Muscle layer of colon (tissue), 2 donors: ENCODE measurements at regions not wholly inside any gene's neighbourhood (a gene's known extent, or its start where the extent isn't known, plus 50 kb on each side); places are given as distances from the start of the nearest gene placed in this dataset.

ENCODE experiments used
- H3K27ac ChIP-seq: one replicate; pipeline ENCODE4 v1.7.0; 2013; ENCODE audit warnings: low read depth, mild to moderate bottlenecking, low read length, moderate library complexity
- H3K27me3 ChIP-seq, 2 donors: one replicate each; pipeline ENCODE4 v1.7.0; 2013; ENCODE audit warnings: low read length in 2 of 2, mild to moderate bottlenecking in 2 of 2; ENCODE audit not compliant: insufficient read depth in 2 of 2, control insufficient read depth in 1 of 2
- H3K36me3 ChIP-seq: one replicate; pipeline ENCODE4 v1.7.0; 2013; ENCODE audit warnings: mild to moderate bottlenecking, low read length; ENCODE audit not compliant: insufficient read depth
- H3K4me1 ChIP-seq: one replicate; pipeline ENCODE4 v1.7.0; 2013; ENCODE audit warnings: mild to moderate bottlenecking, low read length; ENCODE audit not compliant: insufficient read depth
- H3K4me3 ChIP-seq, 2 donors: one replicate each; pipeline ENCODE4 v1.7.0; 2013; ENCODE audit warnings: low read length in 2 of 2, low read depth in 1 of 2, mild to moderate bottlenecking in 1 of 2, moderate library complexity in 1 of 2
- H3K9ac ChIP-seq: one replicate; pipeline ENCODE4 v1.7.0; 2013; ENCODE audit warnings: low read length
- H3K9me3 ChIP-seq: one replicate; pipeline ENCODE4 v1.7.0; 2013; ENCODE audit warnings: mild to moderate bottlenecking, low read length
- donor health status: abdominal sarcoma.
- donor health status: Adenocarcinoma of cecum.

DNA sequence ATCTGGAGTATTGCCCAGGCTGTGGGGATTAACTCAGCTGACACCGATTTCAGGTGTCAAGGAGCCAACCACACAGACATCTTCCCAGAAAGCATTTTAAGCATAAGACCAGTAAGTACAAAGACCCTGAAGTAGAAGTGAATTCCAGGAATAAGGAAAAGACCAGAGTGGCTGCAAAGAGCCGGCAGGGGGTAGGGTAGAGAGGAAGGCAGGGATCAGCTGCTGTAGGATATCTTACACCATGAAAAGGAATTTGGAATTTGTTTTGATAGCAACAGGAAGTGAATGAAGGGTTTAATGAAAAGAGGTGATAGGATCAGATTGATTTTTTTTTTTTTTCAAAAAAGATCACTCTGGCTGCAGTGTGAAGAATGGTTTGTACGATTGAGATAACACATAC lies 113.6 kb upstream of the PPARGC1A start:
- Histone ChIP-seq H3K27me3 (no peaks in the 10 kb centered on the region), H3K36me3 (no peaks in the 10 kb centered on the region), H3K4me3 (no peak overlapping the region), H3K27ac (no peak overlapping the region), H3K4me1 (no peaks in the 10 kb centered on the region), H3K9me3 (no peaks in the 10 kb centered on the region), H3K9ac (no peak overlapping the region)

DNA sequence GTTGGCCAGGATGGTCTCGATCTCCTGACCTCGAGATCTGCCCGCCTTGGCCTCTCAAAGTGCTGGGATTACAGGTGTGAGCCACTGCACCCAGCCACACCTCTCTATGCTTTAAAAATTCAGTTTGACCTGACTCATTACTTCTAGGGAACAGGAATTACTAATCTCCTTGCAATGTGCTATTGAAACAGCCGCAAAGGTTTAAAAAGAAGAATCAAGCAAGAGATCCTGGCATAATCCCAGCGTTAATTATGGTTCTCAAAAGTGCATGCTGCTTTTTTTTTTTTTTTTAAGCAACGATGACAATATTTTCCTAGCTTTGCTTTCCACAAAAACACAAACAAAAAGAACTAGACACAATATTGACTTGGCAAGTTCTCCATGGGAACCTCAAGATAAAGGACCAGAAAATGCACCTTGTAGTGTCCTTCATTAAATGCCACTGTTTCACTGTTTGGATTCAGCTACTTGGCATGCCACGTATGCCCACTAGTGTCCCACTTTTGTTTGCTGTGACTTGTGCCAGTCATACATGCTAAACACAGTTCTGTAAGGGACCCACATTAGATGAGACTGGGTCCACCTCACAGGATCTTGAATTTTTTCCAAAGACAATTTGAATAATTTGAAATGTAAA lies 112.6 kb upstream of the PPARGC1A start:
- no peak overlapping the region for H3K9ac ChIP-seq
- no peak overlapping the region for H3K4me3 ChIP-seq
- H3K9me3 ChIP-seq, result no peaks in the 10 kb centered on the region
- H3K36me3 ChIP-seq, result no peaks in the 10 kb centered on the region
- H3K27me3 ChIP-seq, result no peaks in the 10 kb centered on the region
- no peaks in the 10 kb centered on the region for H3K4me1 ChIP-seq
- no peak overlapping the region for H3K27ac ChIP-seq

DNA sequence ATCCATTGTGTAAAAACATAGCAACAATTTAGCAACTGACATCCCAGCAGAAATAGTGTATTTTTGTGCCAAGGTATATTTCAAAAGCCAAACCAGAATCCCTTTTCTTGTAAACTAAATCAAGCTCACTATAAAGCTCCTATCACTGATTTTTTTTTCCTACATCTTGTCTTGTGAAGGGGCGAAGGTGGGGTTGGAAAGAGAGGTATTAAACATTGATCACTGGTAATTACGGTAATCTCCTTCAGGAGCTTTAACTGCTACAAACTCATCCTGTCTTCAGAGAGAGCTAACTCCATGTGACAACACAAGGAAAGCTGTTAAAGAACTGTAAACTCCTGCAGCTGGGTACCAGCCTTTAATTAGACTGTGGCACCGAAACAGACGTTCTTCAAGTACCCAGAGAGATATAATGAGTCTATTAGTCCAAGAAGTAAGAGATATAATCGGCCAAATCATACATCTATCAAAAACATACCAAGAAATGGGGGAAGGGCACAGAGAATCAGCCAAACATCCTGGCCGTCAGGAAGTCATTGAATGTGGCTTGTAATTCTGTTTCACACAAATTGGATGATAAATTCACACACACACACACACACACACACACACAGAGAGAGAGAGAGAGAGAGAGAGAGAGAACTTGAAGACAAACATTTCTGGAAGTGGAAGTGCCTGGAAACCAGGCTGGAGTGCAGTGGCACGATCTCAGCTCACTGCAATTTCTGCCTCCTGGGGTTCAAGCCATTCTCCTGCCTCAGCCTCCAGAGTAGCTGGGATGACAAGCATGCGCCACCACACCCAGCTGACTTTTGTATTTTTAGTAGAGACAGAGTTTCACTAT lies 111.9 kb upstream of the PPARGC1A start:
- Histone ChIP-seq H3K9ac (no peak overlapping the region), H3K36me3 (no peaks in the 10 kb centered on the region), H3K27ac (no peak overlapping the region), H3K27me3 (no peaks in the 10 kb centered on the region), H3K4me1 (no peaks in the 10 kb centered on the region), H3K4me3 (no peak overlapping the region), H3K9me3 (no peaks in the 10 kb centered on the region)

DNA sequence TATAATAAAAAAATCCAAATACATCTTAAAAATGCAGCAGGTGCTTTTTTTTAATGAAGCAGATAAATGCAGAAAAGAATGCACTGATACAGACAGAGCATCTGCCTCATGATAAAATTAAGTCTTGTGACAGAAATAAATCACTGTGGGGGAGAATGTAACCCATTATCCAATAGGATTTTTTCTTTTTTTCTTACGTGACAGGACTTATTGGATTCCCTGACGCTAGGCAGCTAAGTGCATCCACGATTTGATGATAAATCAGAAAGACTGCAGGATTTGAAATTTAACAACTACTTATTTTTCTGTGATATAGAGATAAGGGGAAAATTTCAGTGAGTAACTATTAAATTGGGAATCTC lies 110.6 kb upstream of the PPARGC1A start:
- Histone ChIP-seq H3K36me3 (no peaks in the 10 kb centered on the region), H3K27me3 (no peaks in the 10 kb centered on the region), H3K9ac (no peak overlapping the region), H3K4me1 (no peaks in the 10 kb centered on the region), H3K27ac (no peak overlapping the region), H3K4me3 (no peak overlapping the region), H3K9me3 (no peaks in the 10 kb centered on the region)

DNA sequence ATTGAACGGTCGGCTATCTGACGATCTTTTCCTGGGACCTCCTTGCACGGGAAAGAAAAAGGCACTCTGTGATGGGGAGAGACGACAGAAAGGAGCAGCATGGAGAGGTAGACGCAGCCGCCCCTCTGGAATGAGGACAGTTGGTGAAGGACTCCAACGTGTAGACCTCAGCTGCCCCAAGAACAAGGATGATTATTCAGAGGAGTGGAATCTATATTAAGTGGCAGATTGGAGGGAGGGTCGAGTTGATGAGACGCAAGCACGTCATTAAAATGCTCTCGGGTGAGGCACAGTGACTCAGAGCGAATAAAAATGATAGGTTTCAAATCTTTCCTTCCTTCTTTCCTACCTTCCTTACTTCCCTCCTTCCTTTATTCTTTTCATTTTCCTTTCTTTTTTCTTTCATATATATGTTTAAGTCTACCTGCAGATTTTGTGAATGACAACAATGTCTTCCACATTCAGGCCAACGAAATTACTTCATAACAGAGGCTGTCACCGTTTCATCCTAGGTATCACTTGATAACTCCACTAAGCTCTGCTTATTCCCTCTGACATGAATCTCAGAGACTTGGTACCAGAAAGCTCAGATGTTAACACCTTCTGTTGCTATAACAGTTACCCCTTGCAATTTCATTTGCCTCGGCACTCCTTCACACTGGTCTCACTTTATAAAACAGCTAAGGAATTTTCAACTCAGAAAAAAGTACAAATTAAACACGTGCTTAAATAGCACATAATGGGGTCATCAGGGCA lies 110.0 kb upstream of the PPARGC1A start:
- Histone ChIP-seq H3K27me3 (no peaks in the 10 kb centered on the region), H3K27ac (no peak overlapping the region), H3K4me1 (no peaks in the 10 kb centered on the region), H3K9ac (no peak overlapping the region), H3K36me3 (no peaks in the 10 kb centered on the region), H3K9me3 (no peaks in the 10 kb centered on the region), H3K4me3 (no peak overlapping the region)

DNA sequence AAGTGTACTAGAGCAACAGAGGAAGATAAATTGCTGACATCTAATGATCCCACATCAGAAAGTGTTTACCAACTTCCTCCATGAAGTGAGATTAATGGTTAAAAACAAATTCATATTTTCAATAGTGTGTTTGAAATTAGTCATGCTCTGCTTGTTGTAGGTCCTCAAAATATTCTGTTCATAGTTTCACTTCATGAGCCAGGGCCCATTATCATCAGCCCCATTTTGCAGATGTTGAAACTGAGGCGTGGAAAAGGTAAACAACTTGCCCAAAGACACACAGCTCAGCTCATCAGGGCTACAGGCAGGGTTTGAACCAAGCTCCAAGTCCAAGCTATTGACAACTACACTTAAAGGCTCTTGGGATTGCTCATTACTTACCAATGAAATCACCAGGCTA lies 103.5 kb upstream of the PPARGC1A start:
- Histone ChIP-seq H3K27ac (no peak overlapping the region), H3K9ac (no peak overlapping the region), H3K4me1 (no peaks in the 10 kb centered on the region), H3K27me3 (no peaks in the 10 kb centered on the region), H3K36me3 (no peaks in the 10 kb centered on the region), H3K9me3 (no peaks in the 10 kb centered on the region), H3K4me3 (no peak overlapping the region)

DNA sequence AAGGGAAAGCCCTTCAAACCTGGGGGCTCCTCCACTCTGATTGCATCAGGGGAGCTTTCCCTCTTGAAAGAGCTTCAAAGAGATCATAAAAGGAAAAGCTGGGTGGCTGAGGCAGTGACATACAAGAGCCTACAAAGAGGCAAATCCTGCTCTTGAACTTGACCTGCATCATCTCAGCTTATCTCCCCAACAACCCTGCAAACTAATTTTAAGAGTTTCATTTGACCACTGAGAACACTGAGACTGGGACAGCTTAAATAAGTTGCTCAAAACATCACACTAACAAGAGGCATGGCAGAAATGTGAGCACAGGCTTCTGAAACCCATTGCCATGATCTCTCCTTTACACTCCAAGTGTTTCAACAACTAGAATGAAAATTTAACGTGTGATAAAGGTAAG lies 101.6 kb upstream of the PPARGC1A start:
- Histone ChIP-seq H3K4me1 (no peaks in the 10 kb centered on the region), H3K27me3 (no peaks in the 10 kb centered on the region), H3K4me3 (no peak overlapping the region), H3K27ac (no peak overlapping the region), H3K9ac (no peak overlapping the region), H3K36me3 (no peaks in the 10 kb centered on the region), H3K9me3 (no peaks in the 10 kb centered on the region)

DNA sequence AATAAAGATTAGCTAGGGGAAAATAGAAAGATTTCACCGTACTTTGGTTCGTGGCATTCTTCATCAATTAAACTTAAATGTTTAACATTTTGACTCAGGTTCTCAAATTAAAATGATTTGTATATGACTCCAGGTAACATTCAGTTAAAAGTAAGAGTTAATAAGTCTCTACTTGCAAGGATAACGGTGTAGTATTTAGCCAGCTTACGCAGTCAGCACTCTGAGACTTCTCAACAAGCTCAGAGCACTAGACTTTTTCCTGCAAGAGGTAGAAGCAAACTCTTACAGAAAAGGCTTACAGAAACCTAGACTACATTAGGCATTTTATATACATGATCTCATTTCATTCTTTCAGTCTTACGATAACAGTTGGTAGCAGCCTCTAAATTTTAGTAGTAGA lies 96.4 kb upstream of the PPARGC1A start:
- no peak overlapping the region for H3K27ac ChIP-seq
- H3K4me1 ChIP-seq, result no peaks in the 10 kb centered on the region
- no peak overlapping the region for H3K4me3 ChIP-seq
- no peaks in the 10 kb centered on the region for H3K27me3 ChIP-seq
- no peaks in the 10 kb centered on the region for H3K9me3 ChIP-seq
- H3K9ac ChIP-seq, result no peak overlapping the region
- H3K36me3 ChIP-seq, result no peaks in the 10 kb centered on the region

DNA sequence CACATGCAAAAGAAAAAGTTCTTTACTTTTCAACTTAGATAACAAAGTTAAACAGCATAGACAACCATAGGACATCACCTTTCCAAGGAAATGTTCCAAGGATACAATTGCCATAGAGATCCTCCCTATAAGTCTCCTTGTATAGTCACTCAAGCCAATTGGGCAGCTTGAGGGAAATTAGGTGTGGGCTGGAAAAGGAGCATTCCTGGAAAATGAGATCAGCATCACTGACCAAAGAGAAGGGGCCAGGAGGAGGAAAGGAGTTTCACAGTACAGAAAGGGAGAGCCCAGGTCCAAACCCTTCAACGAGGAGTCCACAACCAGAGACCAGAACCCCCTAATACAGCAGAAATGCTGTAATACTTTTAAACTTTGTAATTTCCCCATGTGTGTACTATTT lies 91.5 kb upstream of the PPARGC1A start:
- no peaks in the 10 kb centered on the region for H3K27me3 ChIP-seq
- no peaks in the 10 kb centered on the region for H3K9me3 ChIP-seq
- no peak overlapping the region for H3K9ac ChIP-seq
- H3K27ac ChIP-seq, result no peak overlapping the region
- no peaks in the 10 kb centered on the region for H3K36me3 ChIP-seq
- no peaks in the 10 kb centered on the region for H3K4me1 ChIP-seq
- H3K4me3 ChIP-seq, result no peak overlapping the region

DNA sequence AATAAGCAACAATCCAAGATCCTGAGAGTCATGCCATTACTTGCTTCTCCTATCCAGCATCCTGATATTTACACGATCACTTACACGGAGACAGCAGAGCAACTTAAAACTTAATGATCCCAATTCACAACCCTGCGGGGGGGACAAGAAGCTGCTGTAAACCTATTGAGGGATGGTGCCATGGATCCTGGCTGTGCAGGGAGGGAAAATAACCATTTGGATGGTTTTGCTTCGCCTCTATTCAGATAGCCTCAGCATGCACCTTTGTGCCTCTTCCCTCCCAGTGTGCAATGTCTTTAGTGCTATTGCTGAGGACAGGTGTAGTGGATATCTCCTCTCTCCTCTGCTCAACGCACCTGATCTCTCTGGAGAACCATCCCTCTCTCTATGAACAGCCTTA lies 89.7 kb upstream of the PPARGC1A start:
- Histone ChIP-seq H3K4me3 (no peak overlapping the region), H3K9me3 (no peaks in the 10 kb centered on the region), H3K27me3 (no peaks in the 10 kb centered on the region), H3K4me1 (no peaks in the 10 kb centered on the region), H3K36me3 (no peaks in the 10 kb centered on the region), H3K27ac (no peak overlapping the region), H3K9ac (no peak overlapping the region)

DNA sequence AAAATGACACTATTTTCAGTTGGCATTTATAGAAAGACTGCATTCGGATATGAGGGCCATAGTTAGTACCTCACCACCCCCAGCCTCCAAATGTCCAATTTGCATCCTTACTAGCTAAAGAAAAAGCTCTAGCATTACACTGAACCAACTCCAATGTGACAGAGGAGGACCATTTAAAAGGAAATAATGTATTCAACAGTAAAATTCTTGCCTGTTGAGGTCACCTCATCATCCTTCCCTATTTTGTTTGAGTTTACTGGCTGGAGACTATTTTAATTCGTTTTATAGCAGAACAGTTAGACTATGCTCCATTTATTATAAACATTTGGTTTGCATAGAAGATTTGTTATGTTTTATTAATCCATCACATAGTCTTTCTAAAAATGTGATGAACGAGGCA lies 88.2 kb upstream of the PPARGC1A start:
- H3K9ac ChIP-seq, result no peak overlapping the region
- H3K4me1 ChIP-seq, result no peaks in the 10 kb centered on the region
- no peaks in the 10 kb centered on the region for H3K27me3 ChIP-seq
- H3K36me3 ChIP-seq, result no peaks in the 10 kb centered on the region
- H3K4me3 ChIP-seq, result no peak overlapping the region
- no peaks in the 10 kb centered on the region for H3K9me3 ChIP-seq
- no peak overlapping the region for H3K27ac ChIP-seq
